ENCODE measurements at regions not wholly inside any gene's neighbourhood (a gene's known extent, or its start where the extent isn't known, plus 50 kb on each side); places are given as distances from the start of the nearest gene placed in this dataset.
"Not testable (repeated sequence)": the region's sequence is repeated elsewhere in the genome, so short reads cannot be mapped to it uniquely, and the experiment has no call there.

DNA sequence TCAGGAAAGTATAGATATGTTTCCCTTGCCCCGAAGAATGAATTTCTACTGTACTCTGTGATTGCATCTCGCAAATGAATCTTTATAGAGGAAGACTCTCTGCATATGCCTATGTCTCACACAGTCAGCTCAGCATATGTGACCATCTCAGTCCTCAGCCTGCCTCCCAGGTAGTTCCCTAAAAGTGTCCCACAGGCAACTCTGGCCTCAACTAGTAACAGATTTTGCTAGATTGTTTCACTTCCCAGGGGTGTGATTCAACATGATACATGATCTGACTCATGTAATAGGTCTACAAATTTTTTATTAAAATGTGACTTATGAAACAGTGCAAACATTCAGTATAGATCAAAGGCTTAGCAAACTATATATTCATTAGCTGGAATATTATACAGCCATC is 296.6 kb upstream of the CRIM1 start:
- no peak for DNase-seq (ENCODE audit: low read depth in 3 of 3)

DNA sequence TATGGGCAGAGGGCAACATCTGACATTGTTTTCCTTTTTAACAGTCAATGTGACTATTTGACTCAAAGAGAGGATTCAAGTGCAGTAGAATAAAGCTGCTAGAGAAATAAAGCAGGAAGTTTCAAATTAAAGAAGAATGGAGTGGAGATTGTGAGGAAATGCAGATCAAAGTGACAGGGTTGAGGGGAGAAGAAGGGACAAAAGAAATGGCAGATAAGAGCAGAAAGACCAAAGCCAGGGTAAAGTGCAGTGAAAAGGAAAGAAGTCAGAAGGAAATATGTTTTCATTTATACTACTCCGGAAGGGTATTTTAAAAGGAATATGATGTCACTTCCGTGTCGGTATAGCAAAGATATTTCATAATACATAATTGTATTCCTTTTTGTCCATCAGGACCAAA is 297.5 kb upstream of the CRIM1 start:
- no peak for DNase-seq (ENCODE audit: low read depth in 3 of 3)

DNA sequence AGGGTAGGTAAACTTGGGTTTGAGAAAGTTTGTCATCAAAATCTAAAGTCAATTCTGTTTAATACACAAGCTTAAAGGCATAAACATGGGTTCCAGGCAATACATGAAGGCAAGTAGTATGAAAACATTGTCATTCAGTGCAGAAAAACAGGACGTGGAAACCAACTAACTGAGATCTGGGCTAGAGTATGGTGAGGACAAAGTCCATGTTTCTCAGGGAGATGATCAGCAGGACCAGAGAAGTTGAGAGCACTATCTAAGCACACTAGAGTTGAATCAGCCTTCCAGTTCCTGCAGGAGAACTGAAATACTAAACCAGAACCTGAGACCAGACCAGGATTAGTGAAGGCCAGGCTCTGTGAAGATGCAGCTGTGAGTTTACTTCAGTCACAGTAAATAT is 302.8 kb upstream of the CRIM1 start:
- no peak for DNase-seq (ENCODE audit: low read depth in 3 of 3)

DNA sequence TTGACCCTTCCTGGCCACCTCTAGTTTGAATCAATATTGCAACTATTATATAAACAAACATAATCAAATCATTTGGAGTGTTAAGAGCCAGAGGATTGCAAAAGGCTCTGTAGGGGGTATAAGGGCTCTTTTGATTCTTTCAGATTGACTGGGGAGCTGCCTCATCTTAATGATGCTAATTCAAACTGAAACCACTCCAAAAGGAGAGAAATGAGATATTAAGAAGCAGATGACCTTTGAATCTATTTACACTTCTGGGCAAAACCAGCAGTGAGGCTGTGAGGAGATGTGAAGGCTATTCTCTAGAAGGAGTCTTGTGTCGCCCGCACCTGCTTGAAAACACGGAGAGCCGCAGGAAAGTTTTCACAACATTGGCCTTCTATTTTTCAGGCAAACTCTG is 311.2 kb upstream of the CRIM1 start:
- DNase-seq (ENCODE audit: low read depth in 3 of 3): no peak

DNA sequence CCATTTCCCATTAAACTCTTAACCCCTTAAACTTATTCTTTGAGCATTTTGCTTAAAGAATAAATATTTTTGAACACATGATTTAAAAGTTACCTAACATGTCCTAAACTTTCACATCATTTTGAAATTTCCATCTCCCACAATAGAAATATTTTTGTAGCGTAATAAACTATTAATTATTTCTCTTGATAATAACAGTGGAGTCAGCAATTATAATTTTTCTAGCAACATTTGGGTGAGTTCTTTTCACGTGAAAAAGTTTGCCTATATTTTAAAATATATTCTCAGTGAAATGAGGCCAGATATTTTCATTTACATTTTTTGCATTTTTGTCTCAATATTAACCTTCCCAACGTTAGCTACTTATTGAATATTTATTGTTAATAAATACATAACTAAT is 320.4 kb upstream of the CRIM1 start:
- no peak for DNase-seq (ENCODE audit: low read depth in 3 of 3)

DNA sequence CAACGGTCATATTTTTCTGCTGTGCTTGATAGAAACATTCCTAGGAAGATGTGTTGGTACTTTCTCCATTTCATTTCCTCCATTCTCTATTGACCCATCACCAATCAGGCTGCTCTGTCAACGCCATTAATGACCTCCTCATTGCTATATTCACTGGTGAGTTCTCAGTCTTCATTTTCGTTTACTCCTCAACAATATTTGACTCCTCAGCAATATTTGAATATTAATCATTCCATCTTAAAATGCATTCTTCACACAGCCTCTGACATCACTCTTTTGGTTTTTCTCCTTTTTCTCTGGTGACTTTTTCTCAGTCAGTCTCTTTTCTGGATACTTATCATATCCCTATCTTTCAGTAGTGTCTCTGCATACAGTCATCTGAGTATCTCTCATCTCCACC is 323.5 kb upstream of the CRIM1 start:
- no peak for DNase-seq (ENCODE audit: low read depth in 3 of 3)

DNA sequence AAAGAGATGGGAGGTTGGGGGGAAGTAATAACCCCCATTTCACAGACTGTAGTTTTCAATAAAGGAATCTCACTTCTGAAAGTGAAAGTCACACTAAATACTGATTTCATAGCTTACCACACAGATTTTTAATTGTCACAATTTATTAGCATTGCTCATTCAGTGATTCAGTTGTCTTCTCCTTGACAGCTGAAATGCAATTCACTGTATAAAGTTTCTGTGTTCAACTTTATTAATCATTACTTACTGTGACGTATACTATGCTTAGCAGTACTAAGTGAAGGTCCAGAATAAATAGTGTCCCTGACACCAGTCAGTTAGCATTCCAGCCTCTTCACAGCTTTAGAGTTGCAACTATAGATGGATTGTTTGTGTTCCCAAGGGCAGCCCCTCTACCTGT is 324.1 kb upstream of the CRIM1 start:
- no peak for DNase-seq (ENCODE audit: low read depth in 3 of 3)

DNA sequence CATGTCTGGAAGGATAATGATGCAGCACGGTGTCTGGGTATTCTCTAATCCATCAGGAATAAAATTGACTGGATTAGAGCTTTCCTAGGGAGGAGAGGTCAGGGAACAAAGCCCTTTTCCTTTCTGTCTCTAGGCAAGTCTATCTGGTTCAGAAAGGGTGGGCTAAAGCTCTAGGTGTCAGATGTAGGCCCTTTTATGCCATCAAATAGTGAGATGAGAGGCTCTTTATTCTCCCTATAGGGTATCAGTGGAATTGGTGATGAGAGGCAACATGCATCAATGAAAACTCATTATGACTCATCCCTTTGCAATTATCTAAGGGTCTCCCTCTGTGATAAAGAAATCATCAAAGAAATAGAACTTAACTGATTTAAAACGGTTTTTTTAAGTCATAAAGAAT is 328.0 kb upstream of the CRIM1 start:
- DNase-seq (ENCODE audit: low read depth in 3 of 3): no peak

DNA sequence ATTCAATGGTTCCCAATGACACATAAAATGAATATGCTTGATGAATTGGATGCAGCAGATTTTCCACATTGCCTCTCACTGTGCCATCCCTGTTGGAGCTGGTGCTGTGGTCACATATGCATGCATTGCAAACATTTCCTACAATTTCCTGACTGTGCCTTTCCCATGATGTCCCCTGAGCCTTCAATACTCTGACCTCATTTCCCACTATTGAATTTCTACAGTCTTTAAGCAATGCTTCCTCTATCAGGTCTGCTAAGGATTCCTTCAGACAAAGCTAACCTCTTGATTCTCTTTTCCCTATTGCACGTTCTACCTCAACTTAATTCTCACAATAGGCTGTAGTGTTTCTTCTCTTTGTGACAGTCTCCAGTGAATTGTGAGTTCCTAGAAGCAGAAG is 342.5 kb upstream of the CRIM1 start:
- no peak for DNase-seq (ENCODE audit: low read depth in 3 of 3)

DNA sequence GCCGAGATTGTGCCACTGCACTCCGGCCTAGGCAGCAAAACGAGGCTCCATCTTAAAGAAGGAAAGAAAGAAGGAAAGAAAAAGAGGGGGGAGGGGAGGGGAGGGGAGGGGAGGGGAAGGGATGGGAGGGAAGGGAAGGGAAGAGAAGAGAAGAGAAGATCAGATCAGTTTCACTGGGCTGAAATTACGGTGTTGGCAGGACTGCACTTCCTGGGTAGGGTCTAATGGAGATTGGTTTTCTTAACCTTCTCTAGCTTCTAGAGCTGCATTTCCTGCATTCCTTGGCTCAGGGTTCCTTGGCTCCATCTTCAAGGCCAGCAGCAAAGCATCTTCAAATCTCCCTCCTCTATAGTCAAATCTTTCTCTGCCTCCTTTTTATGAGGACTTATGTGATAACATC is 349.1 kb upstream of the CRIM1 start:
- no peak for DNase-seq (ENCODE audit: low read depth in 3 of 3)

DNA sequence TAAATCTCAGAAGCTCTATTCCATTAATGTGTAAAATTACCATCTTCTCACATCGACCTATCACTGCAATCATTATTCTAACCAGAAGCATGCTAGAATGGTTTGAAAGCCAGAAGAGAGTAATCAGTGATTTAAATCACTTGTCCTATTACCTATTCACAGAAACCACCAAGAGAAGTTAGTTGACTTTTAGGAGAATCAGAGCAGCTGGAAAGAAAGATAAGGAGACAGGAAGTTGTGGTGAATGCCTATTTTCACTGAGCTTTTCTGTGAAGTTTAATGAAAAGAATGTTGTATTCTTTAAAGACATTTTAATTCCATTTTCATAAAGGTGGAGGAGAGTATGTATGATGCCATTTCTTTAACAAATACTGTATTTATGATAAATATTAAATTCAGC is 352.6 kb upstream of the CRIM1 start:
- DNase-seq (ENCODE audit: low read depth in 3 of 3): no peak

DNA sequence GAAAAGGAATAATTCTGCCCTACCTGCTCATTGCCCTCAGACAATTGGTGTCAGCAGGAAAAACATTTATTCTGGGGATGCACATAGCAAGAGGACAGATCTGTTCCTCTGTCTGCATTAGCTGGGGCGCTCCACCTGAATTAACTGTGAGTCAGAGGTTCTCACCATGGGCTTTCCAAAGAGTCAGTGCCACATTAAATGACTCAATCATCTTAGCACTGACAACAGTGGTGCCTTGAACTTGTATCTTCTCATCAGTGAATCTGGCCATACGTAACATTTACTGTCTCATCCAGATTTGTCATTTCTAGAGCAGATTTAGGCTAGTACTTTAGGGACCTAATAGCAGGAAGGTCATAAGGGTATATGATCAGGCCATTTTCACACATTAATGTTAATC is 358.1 kb upstream of the CRIM1 start:
- DNase-seq (ENCODE audit: low read depth in 3 of 3): no peak

DNA sequence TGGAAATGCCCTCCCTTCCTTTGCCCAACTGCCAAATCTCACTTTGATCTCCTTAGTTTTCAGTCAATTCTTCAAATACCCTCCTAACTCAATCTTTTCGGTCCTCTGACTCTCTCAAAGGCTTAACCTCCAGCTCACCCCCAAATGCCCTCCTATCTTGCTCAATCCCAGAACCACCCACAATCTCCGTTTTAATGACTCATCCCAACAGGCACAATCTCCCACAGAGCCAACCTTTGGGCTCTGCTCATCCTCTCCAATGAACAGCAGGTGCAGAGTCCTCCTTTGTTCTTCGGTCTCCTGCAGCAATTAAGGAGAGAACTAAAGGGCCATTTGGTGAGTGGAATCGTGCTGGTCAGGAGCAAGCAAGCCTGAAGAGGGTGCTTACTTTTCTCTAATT is 366.1 kb upstream of the CRIM1 start:
- no peak for DNase-seq (ENCODE audit: low read depth in 3 of 3)

DNA sequence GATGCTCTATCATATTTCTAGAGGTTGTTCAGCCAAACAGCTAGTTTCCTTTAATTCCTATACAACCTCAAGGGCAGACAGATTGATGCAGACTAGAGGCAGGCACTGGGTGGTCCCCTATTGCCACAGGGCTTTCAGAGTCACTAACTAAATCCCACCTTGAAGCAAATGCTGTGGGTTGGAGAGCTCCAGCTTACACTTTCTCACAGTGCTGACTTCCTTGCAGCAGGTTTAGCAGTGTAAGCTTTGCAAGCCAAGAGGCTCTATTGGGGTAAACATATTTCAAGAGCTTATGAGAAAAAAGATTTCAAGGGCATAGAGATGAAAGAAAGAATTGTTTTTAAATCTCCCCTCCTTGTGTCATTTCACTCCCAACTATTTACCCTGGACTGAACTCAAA is 366.5 kb upstream of the CRIM1 start:
- no peak for DNase-seq (ENCODE audit: low read depth in 3 of 3)

DNA sequence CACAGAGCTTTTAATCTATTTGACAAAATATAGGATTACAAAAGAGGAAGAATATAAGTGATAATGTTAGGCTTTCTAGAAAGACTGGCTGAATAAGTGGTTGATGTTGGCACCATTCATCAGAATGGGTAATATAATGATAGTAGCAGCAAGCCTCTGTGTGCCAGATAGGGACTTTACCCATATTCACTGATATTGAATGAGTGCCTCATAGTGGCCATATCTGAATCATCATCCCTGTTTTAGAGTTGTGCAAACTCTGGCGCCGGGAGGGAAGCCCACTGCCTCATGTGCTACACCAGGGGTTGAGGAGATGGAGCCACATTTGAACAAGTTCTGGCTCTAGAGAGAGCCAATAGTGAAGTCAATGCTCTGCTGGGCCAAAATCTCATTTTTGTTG is 368.7 kb upstream of the CRIM1 start:
- no peak for DNase-seq (ENCODE audit: low read depth in 3 of 3)

DNA sequence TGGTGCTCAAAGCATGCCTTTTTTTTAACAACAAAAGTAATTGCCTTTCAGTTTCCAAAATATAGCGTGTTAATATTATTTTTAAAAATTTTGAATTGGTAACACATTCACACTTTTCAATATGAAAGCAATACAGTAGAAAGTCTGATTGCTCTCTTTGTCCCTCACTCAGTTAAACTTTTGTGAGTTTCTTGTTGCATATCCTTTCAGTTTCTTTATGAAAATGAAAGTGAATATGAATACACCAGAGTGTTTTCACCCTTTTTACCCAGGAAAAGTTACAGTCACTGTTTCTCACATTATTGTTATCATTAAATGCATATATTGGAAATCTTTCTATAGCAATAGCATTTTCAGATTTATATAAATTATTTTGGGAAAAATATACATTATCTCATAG is 377.4 kb upstream of the CRIM1 start:
- DNase-seq (ENCODE audit: low read depth in 3 of 3): no peak

DNA sequence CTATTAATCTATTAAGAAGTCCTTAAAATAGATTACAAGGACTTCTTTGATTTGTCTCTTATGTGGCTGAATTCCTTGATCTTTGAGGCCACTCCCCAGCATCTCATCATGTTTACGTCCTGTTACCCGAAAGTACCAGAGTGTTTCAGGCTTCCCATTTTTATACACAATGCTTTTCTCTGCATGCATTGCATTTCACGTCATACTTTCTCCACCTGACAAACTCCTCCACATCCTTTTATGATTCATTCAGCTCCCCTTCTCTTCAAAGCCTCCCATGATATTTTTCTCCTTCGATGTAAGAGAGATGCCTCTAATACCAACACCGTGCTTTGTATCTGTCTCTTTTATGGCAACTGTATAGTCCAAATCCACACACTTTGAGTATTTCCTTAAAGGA is 379.0 kb upstream of the CRIM1 start:
- DNase-seq (ENCODE audit: low read depth in 3 of 3): no peak

DNA sequence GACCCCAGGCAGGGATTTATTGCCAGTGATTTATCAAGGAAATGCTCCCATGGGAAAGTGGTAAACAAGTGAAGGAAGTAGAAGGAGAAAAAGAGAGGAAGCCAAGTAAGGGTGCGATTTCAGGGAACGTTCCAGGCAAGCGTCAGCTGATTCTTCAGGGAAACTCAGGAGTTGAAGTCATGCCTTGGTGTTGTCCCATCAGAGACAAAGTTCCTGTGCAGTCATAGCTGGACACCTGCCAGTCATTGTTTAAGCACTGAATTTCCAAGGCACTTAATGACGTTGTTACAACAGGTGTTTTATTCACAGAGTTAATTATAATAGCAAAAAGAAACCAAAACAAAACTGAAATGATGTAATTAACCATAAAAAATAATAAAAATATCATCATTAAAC is 381.8 kb upstream of the CRIM1 start:
- no peak for DNase-seq (ENCODE audit: low read depth in 3 of 3)

DNA sequence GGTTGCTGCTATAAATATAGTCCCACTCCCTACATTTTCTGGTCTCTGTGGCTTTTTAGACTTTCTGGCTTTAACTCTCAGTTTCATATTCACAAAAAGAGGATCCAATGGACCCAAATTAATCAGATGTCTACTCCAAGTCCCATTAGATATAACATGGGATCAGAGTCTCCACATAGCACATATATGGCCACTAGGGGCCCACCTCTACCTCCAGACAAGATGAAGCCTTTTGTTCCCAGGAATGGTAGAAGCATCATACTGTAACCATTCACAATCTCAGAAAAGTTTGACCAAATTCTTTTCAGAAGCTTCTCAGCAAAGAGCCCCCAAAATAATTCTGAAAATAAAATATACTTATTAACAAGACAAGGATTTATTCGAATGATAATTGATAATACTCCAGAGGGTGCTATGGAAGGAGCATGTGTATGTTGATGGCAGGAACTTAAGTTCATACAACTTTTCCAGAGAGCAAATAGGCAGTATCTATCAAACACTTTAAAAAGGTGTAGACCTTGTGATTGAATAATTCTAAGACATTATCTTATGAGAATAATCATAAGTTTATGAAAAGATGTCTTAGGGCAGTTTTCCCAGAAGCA is 382.3 kb upstream of the CRIM1 start:
- peak in 1 of 3 experiments; percentile 3 for DNase-seq (ENCODE audit: low read depth in 3 of 3)

DNA sequence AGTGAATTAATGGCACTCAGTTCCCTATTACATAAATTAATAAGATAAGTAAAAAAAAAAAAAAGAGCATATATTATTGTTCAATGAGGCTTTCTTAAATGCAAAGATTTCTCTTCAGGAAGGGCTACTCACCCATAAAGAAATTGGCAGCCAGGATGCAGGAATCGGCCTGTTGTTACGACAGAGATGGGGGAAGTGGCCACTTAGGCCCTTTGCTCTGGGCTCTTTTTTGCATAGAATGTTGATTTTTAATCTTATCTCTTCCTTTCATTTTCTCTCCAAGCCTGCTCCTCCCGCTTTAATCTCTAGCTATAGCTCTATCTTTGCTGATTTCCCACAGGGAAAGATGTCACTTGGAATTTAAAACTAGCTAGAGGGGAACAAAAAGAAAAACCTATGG is 391.8 kb upstream of the CRIM1 start:
- DNase-seq (ENCODE audit: low read depth in 3 of 3): no peak

DNA sequence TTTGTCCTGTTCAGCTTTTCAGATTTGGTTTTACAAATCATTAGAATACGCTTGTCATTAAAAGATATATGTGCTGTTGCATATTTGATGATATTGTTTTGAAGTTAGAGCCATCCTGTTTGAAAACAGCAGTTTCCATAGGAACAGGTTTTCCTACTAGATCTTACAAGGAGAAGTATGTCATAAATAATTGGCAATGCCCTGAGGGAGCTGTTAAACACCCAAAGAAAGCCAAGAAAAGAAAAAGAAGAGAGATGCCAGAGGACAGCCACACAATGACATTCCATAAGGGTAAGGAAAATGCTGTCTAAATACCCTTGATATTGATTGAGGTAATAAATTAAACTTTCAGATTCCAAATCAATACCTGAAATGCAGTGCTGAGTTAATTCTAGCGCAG is 392.2 kb upstream of the CRIM1 start:
- DNase-seq (ENCODE audit: low read depth in 3 of 3): no peak

DNA sequence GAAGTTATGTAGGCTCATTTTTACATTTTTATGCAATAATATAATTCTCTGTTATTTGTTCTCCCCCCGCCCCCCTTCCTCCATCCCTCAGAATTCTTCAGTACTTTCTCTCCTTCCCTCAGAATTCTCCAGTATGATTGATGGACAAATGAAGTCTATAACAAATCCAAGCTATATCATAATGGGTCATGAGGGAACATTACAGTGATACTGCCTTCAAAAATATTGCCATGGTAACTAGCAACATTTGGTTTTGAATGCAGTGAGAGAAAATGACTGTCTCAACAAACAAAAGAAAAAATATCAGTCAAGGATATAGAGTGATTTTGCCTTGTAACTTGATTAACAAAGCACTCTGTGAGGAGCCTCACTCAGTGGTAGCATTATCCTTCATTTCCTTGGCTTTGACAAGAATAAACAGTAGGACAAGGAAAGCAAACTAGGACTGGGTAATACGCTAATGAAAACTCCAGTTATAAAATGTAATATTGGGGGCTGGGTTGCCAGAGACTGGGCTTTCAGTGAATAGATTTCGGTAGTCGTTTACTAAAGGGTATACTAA is 392.9 kb upstream of the CRIM1 start:
- DNase-seq (ENCODE audit: low read depth in 3 of 3): no peak

DNA sequence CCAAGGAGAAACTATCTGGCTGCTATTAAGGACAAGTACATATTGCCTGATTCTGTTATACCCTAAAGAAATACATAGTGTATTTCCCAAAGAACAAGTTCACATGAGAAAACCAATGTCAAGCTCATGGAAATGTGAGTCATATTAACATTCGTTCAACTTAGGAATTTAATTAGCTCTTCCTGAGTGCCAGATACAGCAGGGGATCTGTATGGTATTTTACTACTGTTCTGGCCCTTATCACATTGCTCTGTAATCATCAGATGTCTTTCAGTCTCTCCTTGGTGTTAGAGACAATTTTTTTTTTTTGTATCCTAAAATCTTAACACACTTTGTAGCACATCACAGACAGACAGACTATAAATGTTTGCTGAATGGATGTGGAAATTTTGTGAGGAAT is 395.0 kb upstream of the CRIM1 start:
- no peak for DNase-seq (ENCODE audit: low read depth in 3 of 3)

DNA sequence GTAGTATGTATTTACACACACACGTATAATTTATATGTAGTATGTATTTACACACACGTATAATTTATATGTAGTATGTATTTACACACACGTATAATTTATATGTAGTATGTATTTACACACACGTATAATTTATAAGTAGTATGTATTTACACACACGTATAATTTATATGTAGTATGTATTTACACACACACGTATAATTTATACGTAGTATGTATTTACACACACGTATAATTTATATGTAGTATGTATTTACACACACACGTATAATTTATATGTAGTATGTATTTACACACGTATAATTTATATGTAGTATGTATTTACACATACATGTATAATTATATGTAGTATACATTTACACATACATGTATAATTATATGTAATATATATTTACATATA is 398.5 kb upstream of the CRIM1 start:
- DNase-seq (ENCODE audit: low read depth in 3 of 3): not testable (repeated sequence)

Data from stimulated activated CD4-positive, alpha-beta T cell treated with anti-CD3 and anti-CD28 coated beads, TNF-alpha, amount 100 ng/mL, for 24 hours (primary cell).